ENCODE measurements at regions not wholly inside any gene's neighbourhood (a gene's known extent, or its start where the extent isn't known, plus 50 kb on each side); places are given as distances from the start of the nearest gene placed in this dataset.

- no peak for TF ChIP-seq CTCF (IDR thresholded peaks at IDR 0.05)
- no peak for TF ChIP-seq POLR2A (IDR thresholded peaks at IDR 0.05)
These were observed 57.4 kb upstream of the ANKRD55 start for GRCh38 chr5:56290378-56291078.

Measured in right lobe of liver (tissue), 4 donors.